ENCODE measurements at regions not wholly inside any gene's neighbourhood (a gene's known extent, or its start where the extent isn't known, plus 50 kb on each side); places are given as distances from the start of the nearest gene placed in this dataset.

DNA sequence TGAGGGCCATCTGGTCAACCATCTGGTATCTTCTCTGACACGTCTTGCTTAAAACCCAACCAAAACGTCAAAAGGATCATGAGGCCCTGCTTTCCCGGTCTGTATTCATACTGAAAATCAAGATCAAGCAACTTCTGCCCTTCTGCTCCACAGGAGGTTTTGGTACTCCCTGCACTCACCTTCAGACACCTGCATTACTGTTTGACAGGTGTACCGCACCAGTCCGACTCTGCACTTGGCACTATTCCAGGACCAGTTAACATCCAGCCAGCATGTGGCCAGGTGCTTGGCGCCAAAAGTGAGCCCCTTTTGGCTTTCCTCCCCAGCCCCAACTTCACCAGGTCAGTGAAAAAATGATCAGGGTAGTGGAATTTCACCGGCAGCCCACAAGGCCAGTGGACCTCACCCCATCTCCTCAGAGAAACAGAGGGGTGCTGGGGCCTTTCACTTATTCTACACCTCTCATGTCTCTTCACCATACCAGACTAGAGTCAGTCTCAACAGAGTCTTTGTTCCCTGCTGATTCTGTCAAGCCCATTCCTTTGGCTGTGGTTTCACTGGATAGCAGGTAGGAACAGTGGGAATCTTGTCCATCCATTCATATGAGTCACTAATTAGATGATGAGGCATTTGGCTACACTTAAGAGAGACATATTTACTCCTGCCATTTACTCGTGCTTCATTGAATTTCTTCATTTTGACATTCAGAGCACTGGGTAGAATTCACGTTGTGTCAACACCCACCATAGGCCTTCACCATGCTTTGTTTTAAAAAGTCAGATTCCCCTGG is 85.3 kb downstream of the ZNF726 start:
- TF ChIP-seq, protein P1, sequence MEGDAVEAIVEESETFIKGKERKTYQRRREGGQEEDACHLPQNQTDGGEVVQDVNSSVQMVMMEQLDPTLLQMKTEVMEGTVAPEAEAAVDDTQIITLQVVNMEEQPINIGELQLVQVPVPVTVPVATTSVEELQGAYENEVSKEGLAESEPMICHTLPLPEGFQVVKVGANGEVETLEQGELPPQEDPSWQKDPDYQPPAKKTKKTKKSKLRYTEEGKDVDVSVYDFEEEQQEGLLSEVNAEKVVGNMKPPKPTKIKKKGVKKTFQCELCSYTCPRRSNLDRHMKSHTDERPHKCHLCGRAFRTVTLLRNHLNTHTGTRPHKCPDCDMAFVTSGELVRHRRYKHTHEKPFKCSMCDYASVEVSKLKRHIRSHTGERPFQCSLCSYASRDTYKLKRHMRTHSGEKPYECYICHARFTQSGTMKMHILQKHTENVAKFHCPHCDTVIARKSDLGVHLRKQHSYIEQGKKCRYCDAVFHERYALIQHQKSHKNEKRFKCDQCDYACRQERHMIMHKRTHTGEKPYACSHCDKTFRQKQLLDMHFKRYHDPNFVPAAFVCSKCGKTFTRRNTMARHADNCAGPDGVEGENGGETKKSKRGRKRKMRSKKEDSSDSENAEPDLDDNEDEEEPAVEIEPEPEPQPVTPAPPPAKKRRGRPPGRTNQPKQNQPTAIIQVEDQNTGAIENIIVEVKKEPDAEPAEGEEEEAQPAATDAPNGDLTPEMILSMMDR (IDR thresholded peaks at IDR 0.05; ENCODE audit: insufficient read depth, low read depth, low read length, missing control alignments) = no peak
- no peak for DNase-seq (ENCODE audit: low read depth)

DNA sequence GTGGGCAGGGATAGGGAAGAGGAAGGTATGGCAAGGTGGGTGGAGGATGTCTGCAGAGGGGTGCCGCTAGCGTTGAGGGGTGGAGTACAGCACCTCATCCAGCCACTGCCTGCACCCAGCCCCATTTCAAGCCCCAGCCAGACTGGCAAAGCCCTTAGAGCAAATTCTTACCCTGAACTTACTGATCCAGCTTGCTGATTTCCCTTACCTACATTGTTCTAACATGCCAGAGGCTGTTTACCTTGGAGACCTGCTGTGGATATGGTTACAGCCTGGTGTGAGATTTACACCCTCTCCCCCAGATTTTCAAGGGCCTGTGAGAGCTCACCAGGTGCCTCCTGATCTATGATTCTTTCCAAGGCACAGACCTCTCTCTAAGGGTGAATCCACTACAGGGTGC is 86.0 kb downstream of the ZNF726 start:
- no peak for DNase-seq (ENCODE audit: low read depth)
- TF ChIP-seq, protein P1 (IDR thresholded peaks at IDR 0.05; ENCODE audit: insufficient read depth, low read depth, low read length, missing control alignments) = no peak
- H3K4me3 ChIP-seq (ENCODE audit: low read depth, low read length) = no peak overlapping the region

More for the DNA sequence above, 85.3 kb downstream of the ZNF726 start:
- H3K4me3 ChIP-seq (ENCODE audit: low read depth, low read length) = no peak overlapping the region

DNA sequence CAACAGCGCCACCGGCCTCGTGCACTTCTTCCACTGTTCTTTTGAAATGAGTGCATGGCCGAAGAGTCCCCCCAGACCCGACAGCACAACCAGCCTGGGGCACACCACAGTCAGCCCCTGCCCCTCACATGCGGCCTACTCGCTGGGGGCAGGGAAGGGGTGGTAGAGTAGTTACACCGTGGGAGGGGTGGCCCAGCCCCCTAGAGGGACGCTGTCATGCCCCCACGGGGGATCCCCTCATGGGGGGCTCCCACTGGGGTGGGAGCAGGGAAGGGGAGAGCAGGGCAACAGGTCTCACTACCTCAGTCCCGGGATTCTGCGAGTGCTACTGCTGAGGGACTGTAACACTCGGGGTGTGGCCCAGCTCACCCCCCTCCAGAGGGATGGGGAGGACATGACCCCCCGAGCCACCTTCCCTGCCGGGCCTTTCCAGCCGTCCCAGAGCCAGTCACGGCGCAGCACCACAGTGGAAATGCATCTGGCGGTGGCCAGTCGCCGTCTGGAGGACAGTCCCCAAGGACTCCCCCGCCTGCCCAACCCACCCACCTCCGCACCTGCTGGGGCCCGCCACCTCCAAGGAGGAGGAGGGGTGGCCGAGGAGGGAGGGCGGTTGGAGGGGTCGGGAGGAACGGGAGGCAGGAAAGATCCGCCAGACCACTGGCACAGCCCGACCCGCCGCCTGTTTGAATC is 84.6 kb upstream of the ZNF254 start:
- H3K4me3 ChIP-seq (ENCODE audit: low read depth, low read length) = no peak overlapping the region

DNA sequence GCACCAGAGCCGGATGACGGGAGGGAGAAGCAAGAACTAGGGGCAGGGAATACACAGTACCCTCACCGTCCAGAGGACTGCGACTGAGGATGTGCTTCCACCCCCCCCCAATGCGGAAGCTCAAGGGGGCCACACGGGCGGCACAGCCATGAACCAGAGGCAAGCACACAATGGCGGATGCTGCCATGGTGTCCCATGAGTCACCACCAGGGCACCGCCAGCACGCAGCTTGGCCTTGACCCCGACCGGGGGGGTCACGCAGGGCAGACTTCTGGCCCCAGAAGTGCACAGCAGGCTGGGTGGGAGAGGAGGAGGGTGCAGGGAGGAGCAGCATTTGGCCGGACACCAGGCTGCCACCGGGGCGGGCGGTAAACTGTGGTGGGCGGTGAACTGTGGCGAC is 83.5 kb upstream of the ZNF254 start:
- no peak overlapping the region for H3K4me3 ChIP-seq (ENCODE audit: low read depth, low read length)
- TF ChIP-seq, protein P1 (IDR thresholded peaks at IDR 0.05; ENCODE audit: insufficient read depth, low read depth, low read length, missing control alignments) = no peak
- DNase-seq (ENCODE audit: low read depth) = no peak

More for the DNA sequence above, 84.6 kb upstream of the ZNF254 start:
- no peak for DNase-seq (ENCODE audit: low read depth)
- TF ChIP-seq, protein P1 (IDR thresholded peaks at IDR 0.05; ENCODE audit: insufficient read depth, low read depth, low read length, missing control alignments) = no peak

DNA sequence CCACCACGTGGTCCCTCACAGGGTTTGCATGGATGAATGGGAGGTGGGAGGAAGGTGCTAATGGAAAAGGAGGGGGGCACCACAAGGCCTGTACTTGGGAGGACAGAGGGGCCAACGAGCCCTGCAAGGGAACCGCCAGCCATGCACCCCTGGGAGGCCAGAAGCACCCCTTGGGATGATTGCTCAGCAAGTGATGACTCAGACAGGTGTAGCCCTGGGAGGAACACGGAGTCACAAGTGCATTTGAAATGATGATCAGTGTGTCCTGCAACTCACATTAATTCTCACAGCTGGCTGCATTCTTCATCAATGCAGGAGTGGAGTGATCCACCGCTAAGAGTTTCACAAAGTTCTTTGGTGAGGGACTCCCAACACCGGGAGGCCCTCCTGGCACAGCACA is 82.8 kb upstream of the ZNF254 start:
- TF ChIP-seq, protein P1 (IDR thresholded peaks at IDR 0.05; ENCODE audit: insufficient read depth, low read depth, low read length, missing control alignments) = no peak
- no peak overlapping the region for H3K4me3 ChIP-seq (ENCODE audit: low read depth, low read length)
- no peak for DNase-seq (ENCODE audit: low read depth)

DNA sequence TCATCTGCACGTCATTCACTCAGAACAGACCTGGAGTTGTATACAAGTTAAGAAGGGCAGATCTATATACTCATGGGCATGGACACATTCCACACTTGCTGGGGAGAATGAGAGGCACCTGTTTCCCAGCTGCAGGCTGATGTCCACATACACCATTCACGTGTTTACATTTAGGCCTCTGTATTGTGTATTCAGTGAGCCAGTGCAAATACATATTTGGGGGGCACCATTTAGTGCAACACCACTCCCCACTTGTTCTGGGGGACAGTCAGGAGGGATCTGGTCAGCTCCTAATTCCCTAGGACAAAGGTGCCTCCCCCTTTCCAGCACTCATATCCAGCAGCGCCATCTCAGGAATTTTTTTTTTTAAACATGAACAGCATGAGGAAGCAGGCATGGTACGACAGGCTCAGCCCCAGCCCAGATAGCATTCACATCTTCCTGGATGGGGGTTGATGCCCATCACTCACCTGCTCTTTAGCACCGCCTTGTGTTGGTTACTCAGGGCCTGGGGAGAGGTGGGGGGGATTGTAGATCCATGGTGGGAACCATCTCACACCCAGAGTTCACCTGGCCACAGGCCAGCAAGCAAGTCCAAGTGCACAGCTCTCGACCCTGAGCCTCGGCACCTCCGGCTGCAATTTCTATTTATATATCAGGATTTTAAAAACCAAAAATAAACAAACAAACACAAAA is 56.9 kb upstream of the ZNF254 start:
- H3K4me3 ChIP-seq (ENCODE audit: low read depth, low read length) = no peak overlapping the region
- no peak for DNase-seq (ENCODE audit: low read depth)
- TF ChIP-seq, protein P1 (IDR thresholded peaks at IDR 0.05; ENCODE audit: insufficient read depth, low read depth, low read length, missing control alignments) = no peak

Measured in GM12865 (cell line).